NCI-H146 treated with DMSO at 0.1 percent for 48 hours (cell line): ENCODE measurements at regions not wholly inside any gene's neighbourhood (a gene's known extent, or its start where the extent isn't known, plus 50 kb on each side); places are given as distances from the start of the nearest gene placed in this dataset.
"Not testable (repeated sequence)": the region's sequence is repeated elsewhere in the genome, so short reads cannot be mapped to it uniquely, and the experiment has no call there.

Experiments used
- DNase-seq: peaks from one replicate; lab custom pipeline; 2025; ENCODE audit not compliant: unreplicated experiment; lab: John Stamatoyannopoulos, UW

DNA sequence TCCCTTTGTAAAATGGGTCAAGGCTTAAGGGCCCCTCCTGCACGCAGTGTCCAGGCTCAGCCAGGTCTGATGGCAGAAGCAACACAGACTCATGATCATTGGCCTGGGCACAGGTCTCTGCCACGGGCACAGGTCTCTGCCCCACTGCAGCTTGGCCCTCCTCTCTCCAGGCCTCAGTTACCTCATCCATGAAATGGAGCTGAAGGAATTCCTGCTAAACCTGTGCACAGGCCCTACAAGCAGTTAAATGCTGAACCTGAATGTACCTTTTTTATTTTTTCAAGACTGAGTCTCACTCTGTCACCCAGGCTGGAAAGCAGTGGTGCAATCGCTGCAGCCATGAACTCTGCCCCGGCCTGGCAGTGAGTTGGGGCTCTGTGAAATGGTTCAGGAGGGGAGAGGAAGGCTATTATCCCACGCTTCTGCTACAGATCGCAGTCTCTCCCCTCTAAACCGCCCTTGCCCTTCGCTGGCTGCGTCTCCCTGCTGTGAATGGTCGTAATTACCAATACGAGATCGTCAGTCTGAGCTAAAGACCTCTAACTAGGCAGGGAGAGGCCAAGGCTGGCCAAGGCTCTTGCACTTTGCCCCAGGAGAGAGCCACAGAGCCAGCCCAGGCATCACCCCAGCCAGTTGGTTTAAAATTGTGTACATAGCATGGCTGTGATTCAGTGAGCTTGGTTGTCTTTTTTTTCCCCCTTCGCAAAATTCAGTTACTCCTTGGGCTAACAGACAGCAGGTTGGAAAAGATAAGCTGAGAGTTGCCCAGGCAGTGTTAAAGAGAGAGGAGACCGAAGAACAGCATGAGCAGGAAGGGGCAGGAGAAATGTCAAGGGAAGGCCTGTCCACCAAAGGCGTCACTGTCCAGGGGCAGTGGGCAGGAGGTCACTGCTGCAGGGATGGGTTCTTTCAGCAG lies 93.0 kb upstream of the KCTD7 start:
- DNase-seq = no peak

DNA sequence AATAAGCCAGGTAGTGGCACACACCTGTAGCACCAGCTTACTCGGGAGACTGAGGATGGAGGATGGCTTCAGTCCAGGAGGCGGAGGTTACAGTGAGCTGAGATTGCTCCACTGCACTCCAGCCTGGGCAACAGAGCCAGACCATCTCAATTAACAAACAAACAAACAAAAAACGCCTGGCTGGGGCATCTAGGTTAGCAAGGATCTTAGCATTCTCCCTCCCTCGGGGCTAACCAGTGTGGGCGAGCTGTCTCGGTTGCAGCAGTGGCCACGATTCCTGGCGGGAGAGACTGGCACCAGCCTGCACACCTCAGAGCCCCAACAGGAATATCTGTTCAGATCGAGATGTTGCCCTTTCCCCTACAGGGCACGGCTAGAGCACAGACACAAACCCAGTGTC lies 91.3 kb upstream of the KCTD7 start:
- DNase-seq = no peak

DNA sequence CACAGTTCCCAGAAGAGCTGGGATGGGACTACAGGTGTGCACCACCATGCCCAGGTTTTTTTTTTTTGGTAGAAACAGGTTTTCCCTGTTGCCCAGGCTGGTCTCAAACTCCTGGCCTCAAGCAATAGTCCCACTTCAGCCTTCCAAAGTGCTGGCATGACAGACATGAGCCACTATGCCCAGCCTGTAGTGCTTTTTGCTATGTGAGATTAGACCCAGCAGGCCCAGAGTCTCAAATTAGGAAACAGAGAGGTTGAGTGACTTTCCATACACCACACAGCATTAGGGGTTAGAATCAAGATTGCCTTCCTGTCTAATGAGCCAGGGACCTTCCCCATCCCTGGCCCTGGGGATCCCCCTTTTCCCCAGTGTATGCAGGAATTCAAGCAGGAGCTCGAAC lies 90.8 kb upstream of the KCTD7 start:
- DNase-seq = no peak

DNA sequence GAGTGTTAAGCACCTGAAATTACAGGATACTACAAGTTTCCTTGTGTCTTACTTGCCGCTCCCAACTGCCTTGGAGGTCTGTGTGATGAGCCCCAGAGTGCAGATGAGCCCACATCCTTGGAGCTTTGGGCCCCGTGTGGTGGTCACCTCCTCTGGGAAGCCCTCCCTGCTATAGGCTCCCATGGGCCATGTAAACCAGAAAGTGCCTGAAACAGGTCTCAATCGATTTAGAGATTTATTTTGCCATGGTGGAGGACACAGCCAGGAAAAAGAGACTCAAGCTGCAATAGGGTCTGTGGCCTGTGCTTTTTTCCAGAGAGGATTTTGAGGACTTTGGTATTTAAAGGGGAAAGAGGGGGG lies 89.4 kb upstream of the KCTD7 start:
- no peak for DNase-seq

DNA sequence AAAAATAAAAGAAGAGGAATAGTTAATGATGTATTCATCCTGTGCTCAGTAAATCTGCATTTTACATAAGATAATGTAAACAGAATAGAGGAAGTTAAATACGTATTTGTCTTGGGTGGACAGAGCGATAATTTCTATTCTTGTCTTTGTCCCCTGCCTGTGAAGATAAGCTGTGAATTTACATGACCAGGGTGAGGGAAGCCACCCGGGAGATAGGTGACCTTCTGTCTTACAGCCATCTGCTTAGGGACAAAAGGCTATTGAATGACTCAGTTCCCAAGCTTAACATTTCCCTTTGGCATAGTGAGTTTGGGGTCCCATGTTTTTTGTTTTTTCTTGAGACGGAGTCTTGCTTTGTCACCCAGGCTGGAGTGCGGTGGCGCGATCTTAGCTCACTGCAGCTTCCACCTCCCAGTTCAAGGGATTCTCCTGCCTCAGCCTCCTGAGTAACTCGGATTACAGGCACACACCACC lies 88.7 kb upstream of the KCTD7 start:
- no peak for DNase-seq

DNA sequence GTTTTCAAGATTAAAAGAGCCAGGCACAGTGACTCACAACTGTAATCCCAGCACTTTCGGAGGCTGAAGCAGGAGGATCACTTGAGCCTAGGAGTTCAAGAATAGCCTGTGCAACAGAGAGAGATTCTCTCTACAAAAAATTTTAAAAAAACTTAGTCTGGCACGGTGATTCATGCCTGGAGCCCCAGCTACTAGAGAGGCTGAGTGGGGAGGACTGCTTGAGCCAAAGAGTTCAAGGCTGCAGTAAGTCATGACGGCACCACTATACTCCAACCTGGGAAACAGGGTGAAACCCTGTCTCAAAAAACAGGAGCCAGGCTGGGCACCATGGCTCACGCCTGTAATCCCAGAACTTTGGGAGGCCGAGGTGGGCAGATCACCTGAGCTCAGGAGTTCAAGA lies 86.6 kb upstream of the KCTD7 start:
- no peak for DNase-seq

DNA sequence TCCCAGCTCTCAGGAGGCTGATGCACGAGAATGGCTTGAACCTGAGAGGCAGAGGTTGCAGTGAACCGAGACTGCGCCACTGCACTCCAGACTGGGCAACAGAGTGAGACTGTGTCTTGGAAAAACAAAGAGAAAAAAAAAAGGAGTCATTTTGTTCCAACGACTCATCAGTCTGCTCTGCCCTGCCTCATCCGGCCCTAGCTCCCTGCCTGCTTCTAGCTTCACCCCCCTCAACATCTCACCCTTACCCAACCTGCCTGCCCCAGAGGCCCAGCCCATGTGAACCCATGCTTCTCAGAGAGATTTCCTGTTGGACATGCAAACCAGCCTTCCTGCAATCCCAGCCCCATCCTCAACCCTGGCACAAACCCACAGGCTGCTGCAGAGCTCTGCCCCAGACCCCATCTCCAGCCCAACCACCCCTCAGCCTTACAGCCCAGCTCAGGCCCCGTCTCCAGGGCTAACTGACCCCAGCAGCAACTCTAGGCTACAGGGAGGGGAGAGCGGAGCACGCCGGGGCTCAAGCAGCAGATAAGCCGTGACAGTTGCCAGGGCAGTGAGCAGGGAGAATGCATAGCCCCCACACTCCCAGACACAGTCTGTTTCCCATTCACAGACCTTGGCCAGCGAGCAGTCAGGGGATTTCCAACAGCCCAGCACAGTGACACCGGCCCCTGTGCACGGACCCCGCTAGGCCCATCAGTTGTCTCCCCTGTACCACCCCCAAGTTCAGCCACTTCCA lies 86.0 kb upstream of the KCTD7 start:
- no peak for DNase-seq

DNA sequence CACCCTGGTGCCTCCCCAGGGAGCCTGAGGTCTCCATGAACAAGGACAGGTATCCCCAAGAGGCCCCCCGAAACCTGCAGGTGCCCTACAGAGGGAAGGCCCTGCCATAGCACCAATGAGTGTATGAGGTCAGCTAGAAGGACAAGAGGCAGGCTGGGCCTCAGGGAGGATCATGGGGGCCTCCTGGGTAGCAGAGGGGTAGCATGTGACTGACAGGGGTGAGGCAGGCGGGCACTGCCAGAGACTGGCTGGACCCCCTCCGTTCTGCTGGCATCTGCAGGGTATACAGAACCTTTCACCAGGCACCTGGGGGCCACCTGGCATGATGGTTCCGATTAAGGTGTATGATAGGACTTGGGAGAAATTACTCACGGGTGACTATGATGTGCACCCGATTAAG lies 79.2 kb upstream of the KCTD7 start:
- no peak for DNase-seq

DNA sequence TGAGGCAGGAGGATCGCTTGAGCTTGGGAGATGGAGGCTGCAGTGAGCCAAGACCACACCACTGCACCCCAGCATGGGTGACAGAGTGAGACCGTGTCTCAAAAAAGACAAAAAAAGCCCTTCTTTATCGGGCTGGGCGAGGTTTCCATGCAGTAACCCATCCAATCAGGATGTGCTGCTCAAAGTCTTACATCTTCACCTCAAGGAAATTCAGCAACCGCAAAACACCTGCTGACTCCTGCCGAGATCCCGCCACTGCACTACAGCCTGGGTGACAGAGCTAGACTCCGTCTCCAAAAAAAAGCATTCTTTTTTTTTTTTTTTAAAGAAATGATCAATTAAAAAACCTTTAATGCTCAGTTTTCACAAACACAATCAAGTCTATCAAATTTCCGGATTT lies 75.7 kb upstream of the KCTD7 start:
- DNase-seq = no peak

DNA sequence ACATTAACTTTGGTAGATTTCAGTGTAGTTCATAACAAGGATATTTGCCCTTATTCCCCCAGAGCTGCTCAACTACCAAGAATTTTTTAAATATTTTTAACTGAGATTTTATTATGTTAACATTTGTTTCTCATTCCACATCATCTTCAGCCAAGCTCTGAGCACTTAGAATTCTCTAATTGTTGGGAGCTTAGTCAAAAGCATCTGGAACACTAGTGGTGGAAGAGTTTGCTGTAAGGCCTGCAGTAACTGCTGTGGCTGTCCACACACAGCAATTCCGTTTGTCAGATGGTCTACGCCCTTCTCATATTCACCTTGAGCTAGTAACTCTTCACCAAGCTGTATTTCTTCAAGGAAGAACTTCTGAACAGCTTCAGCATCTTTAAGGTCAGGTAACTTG lies 75.0 kb upstream of the KCTD7 start:
- not testable (repeated sequence) for DNase-seq

DNA sequence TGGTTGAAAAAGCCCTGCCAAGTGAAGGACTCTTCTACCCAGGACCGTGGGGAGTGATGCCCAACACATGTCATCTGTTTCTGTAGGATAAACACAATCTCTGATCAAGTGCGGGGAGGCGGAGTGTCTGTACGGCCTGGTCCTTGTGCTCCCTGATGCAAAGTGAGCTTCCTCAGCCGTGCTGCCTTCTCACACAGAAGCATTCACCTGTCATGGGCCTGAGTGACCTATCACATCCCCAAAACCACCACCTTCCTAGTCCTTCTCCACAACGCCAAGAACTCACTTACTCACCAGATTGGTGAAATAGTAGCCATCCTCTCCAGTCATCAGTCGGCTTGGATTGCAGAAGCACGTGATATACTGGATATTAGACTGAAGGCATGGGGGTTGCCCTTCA lies 74.4 kb upstream of the KCTD7 start:
- not testable (repeated sequence) for DNase-seq

DNA sequence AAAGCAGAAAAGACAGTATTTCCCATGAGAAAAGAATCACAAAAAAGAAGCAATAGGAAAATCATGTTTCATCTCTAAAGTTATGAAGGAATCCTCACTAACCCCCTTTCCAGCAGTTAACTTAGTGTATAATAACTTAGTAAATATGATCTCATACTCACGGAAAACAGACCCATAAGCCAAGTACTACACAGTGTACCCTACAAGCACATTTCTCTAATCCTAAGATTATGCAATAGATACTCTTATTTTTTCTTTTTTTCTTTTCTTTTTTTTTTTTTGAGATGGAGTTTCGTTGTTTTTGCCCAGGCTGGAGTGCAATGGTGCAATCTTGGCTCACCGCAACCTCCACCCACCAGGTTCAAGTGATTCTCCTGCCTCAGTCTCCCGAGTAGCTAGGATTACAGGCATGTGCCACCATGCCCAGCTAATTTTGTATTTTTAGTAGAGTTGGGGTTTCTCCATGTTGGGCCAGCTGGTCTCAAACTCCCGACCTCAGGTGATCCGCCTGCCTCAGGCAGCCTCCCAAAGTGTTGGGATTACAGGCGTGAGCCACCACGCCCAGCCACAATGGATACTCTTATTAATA lies 73.7 kb upstream of the KCTD7 start:
- not testable (repeated sequence) for DNase-seq

DNA sequence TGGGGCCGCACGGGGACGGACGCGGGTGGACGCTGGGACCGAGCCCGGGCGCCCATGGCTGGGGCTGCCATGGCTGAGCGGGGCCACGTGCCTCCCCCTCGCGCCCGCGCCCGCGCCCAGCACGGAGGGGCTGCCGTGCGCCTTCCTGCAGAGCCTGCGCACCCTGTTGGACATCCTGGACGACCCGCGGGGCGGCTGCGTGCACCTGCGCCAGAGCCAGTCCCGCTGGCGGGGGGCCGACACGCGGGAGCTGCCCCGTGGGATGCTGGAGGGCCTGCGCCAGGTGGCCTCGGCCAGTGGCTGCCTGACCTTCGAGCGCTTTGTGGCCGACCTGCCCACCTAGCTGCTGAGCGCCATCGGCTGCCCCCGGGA lies 72.5 kb upstream of the KCTD7 start:
- no peak for DNase-seq

DNA sequence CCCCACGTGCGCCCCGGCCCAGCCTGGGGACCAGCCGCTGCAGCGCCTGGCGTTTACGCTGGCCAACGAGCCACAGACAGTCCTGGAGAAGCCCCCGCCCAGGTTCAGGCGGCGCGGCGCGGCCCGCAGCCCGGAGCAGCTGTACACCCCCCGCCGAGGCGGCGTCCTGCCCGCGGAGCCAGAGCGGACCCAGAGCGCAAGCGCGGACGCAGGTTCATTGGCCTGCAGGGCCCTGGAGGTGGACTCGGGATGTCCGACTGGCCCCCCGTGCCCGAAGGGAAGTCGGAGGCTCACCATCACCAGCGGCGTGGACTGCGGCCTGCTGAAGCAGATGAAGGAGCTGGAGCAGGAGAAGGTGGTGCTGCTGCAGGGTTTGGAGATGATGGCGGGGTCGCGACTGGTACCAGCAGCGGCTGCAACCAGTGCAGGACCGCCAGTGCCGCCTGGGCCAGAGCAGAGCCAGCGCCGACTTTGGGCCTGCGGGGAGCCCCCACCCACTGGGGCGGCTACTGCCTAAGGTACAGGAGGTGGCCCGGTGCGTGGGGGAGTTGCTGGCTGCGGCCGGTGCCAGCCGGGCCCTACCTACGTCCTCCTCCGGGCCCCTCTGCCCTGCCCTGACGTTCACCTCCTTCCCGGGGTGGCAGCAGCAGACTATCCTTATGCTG lies 72.0 kb upstream of the KCTD7 start:
- DNase-seq = no peak

DNA sequence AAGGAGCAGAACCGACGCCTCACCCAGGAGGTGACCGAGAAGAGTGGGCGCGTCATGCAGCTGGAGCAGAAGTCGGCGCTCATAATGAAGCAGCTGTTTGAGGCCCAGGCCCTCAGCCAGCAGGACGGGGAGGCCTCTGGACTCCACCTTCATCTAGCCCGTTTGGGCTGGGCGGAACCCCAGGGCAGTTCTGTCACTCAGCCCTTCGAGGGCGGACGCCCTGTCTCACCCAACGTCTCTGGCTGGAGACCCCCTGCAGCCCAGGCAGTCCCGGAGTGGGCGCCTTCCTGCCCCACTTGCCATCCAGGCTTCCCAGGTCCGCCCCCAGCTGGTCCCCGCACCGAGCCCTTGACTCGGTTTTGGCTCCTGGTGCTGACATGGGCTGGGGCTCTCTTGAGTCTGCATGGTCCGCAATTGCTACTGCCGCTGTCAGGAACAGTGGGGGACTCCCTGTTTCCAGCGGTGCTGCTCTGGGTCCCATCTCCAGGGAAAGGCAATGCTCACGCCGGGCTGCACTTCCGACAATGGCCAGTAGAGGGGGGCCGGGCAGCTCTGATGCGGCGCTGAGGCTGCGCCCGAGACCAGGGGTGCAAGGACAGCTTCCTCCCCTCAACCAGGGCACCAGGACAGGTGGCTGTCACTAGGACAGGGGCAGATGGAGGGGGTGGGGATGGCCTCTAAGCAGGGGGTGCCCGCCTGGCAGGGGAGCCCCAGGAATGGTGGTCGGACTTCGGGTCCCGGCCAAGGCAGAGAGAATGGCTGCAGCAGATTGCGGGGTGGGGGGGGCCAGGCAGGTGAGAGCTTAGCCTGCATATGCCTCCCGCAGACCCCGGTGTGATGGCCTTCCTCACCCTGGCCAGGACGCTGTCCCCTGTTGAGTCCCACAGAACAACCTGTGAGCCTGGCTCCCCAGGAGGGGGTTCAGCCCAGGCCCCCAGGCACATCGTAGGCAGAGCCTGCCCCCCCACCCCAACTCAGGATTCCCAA lies 71.2 kb upstream of the KCTD7 start:
- DNase-seq = no peak

DNA sequence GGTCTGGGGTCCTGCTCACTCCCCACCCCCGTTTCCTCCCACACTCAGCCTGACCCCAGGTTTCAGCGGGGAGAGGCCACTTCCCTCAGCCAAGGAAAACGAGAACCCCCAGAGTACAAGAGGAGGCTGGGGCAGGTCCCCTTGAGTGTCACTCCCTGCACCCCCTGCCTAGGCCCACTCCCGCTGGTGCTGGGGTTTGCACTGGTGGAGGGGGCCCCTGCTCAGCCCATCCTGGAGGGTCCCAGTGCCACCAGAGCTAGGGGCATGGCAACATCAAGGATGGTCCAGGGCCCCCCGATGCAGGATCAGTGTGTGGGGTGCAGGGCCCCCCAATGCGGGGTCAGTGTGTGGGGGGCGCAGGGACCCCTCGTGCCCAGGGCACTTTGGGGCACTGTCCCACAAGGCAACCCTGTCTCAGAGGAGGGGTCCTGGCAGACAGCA lies 70.5 kb upstream of the KCTD7 start:
- no peak for DNase-seq

DNA sequence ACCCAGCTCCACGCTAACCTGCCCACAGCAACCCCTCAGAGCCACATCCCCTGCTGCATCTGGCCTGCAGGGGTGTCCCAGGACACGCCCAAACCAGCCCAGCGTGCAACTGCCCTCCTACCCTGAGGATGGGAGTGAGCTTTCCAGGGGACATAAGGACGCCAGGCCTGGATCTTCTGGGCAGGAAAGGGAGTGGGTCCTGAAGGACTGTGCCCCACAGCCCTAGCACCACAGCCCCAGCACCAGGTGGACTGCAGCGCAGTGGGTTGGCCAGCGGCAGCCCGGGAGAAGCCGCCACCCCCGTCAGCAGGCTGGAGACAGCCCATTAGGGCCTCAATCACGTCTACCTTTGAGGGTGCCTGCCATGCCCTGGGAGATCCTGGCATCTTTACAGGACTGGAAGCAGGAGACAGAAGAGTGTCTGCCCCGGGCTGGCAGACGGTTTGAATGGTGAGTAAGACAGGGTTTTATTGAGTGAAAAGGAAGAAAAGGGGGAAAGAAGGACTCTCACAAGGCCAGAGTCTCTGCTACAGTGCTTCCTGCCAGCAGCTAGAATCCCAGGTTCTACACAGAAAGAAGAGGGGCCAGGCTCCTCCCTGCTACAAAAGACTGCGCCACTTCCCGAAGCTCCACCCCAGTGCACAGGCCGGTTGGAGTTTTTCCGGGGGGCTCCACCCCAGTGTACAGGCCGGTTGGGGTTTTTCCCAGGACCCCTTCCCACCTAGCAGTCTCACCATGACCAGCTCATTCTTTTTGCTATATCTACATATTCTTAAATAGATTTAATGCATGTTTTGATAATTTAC lies 69.8 kb upstream of the KCTD7 start:
- no peak for DNase-seq

DNA sequence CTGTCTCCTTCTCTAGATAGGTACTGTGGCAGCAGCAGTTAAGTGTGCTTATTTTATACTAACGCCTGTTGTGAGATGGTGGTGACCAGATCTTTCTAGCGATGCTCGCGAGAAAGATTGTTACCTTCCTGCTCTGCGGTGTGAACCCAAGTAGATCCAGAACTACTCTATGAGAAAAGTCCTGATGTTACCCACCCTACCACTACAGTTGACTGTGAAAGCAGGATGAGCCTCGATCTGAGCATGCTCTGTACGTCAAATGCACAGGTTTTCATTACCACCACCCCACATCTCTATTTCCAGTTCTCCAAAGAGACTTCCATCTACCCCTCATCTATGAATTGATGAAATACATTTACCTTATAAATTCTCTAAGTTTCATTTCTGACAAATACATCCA lies 64.6 kb upstream of the KCTD7 start:
- DNase-seq = no peak

DNA sequence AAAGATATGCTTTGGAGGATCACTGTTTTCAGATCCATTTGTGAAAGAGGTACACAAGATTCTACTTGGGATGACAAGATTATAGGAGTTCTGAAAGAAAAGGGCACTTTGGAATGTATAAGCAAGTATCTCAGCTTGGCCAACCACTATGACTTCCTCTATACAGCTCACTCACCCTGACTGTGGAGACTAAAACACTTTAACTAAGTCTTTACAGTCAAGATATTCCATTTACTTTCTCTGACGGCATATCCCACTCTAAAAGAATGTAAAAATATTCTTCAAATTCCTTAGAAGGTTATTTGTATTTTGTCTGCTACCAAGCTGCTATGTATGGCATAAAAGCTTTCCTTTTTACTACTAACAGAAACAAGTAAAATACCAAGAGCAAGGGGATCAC lies 58.5 kb upstream of the KCTD7 start:
- DNase-seq = not testable (repeated sequence)
